GM23338 (cell line): ENCODE measurements at regions not wholly inside any gene's neighbourhood (a gene's known extent, or its start where the extent isn't known, plus 50 kb on each side); places are given as distances from the start of the nearest gene placed in this dataset.

Source experiments
- ATAC-seq: fragments of 200-7000 bp; cut with Tn5 transposase; 3 replicates; pipeline ENCODE4 v1.9.1; 2020
- DNase-seq: peaks from one replicate; pipeline ENCODE4 v3.0.0-alpha.2; 2015; ENCODE audit warnings: low spot score
- H2AFZ ChIP-seq: fragments of 200-600 bp; sonication (generic); 2 replicates; pipeline ENCODE4 v1.8.0; 2016; ENCODE audit warnings: antibody characterized with exemption, mild to moderate bottlenecking, moderate library complexity
- H3F3A ChIP-seq: fragments of 200-600 bp; sonication (generic); replicated peaks from 2 replicates; pipeline ENCODE4 v1.8.0; 2017; ENCODE audit warnings: antibody characterized with exemption, mixed run types, low read depth
- H3K27ac ChIP-seq: fragments of 200-600 bp; sonication (generic); 2 replicates; pipeline ENCODE4 v1.6.1; 2016; ENCODE audit warnings: low read depth
- H3K27me3 ChIP-seq: fragments of 200-600 bp; sonication (generic); 2 replicates; pipeline ENCODE4 v1.8.0; 2016; ENCODE audit warnings: mild to moderate bottlenecking, mixed run types, moderate library complexity; ENCODE audit not compliant: insufficient read depth
- H3K36me3 ChIP-seq: fragments of 200-600 bp; sonication (generic); 2 replicates; pipeline ENCODE4 v1.8.0; 2016; ENCODE audit warnings: mild to moderate bottlenecking; ENCODE audit not compliant: insufficient read depth
- H3K4me1 ChIP-seq: fragments of 200-600 bp; sonication (generic); 2 replicates; pipeline ENCODE4 v1.8.0; 2016; ENCODE audit warnings: mild to moderate bottlenecking, moderate library complexity; ENCODE audit not compliant: insufficient read depth
- H3K4me2 ChIP-seq: fragments of 200-600 bp; sonication (generic); 2 replicates; pipeline ENCODE4 v1.7.1; 2017; ENCODE audit warnings: mixed run types
- H3K4me3 ChIP-seq: fragments of 200-600 bp; sonication (generic); 2 replicates; pipeline ENCODE4 v1.6.1; 2016; ENCODE audit warnings: mixed run types
- H3K79me2 ChIP-seq: fragments of 200-600 bp; sonication (generic); replicated peaks from 2 replicates; pipeline ENCODE4 v1.8.0; 2017; ENCODE audit warnings: mild to moderate bottlenecking; ENCODE audit not compliant: insufficient read depth
- H3K9me2 ChIP-seq: fragments of 200-600 bp; sonication (generic); 2 replicates; pipeline ENCODE4 v1.8.0; 2017; ENCODE audit not compliant: insufficient read depth
- H4K20me1 ChIP-seq: fragments of 200-600 bp; sonication (generic); replicated peaks from 2 replicates; pipeline ENCODE4 v1.8.0; 2017; ENCODE audit warnings: mild to moderate bottlenecking; ENCODE audit not compliant: insufficient read depth
- H3K27ac Mint-ChIP-seq: 2 replicates; pipeline ENCODE4 v1.8.0; 2020; ENCODE audit warnings: inconsistent platforms, mild to moderate bottlenecking, moderate library complexity, mixed read lengths
- H3K27me3 Mint-ChIP-seq: 3 replicates; pipeline ENCODE4 v1.8.0; 2022; ENCODE audit warnings: low read depth, mild to moderate bottlenecking, moderate library complexity, mixed read lengths, inconsistent platforms; ENCODE audit not compliant: insufficient read depth, poor library complexity
- H3K36me3 Mint-ChIP-seq: 3 replicates; pipeline ENCODE4 v1.8.0; 2021; ENCODE audit warnings: low read depth, mild to moderate bottlenecking, inconsistent platforms, moderate library complexity, mixed read lengths
- H3K4me1 Mint-ChIP-seq: 3 replicates; pipeline ENCODE4 v1.8.0; 2020; ENCODE audit warnings: mild to moderate bottlenecking, inconsistent platforms, mixed read lengths
- H3K4me3 Mint-ChIP-seq: 3 replicates; pipeline ENCODE4 v1.8.0; 2021; ENCODE audit warnings: moderate library complexity, mild to moderate bottlenecking, inconsistent platforms, mixed read lengths
- H3K9me3 Mint-ChIP-seq: 3 replicates; pipeline ENCODE4 v1.8.0; 2020; ENCODE audit warnings: moderate library complexity, mild to moderate bottlenecking, inconsistent platforms, mixed read lengths
- CREB1 ChIP-seq: fragments of 250-450 bp; sonication (Bioruptor Pico); IDR thresholded peaks from 2 replicates; pipeline ENCODE4 v1.5.0; 2020; ENCODE audit warnings: low read depth, mild to moderate bottlenecking, moderate library complexity
- CTCF ChIP-seq, 2 experiments: fragments of 200-600 bp in 1 of 2; sonication (generic) in 1 of 2; conservative IDR thresholded peaks; 2 replicates each; pipeline versions ENCODE4 v1.5.1 to v1.6.1; 2016 to 2017; ENCODE audit warnings: antibody characterized with exemption in 2 of 2, low read depth in 2 of 2, mild to moderate bottlenecking in 2 of 2, moderate library complexity in 1 of 2
- ETS1 ChIP-seq: IDR thresholded peaks from 2 replicates; pipeline ENCODE4 v1.6.1; 2016; ENCODE audit warnings: antibody characterized with exemption
- EZH2 ChIP-seq: fragments of 200-600 bp; sonication (generic); IDR thresholded peaks from one replicate; pipeline ENCODE4 v1.8.0; 2017; ENCODE audit warnings: antibody characterized with exemption, mild to moderate bottlenecking, low read depth; ENCODE audit not compliant: unreplicated experiment
- EZH2phosphoT487 ChIP-seq: fragments of 200-600 bp; sonication (generic); IDR thresholded peaks from one replicate; pipeline ENCODE4 v1.8.1; 2018; ENCODE audit warnings: antibody characterized with exemption; ENCODE audit not compliant: unreplicated experiment
- JUNB ChIP-seq: IDR thresholded peaks from one replicate; pipeline ENCODE4 v1.6.1; 2016; ENCODE audit warnings: antibody characterized with exemption; ENCODE audit not compliant: unreplicated experiment
- NANOG ChIP-seq: IDR thresholded peaks from 2 replicates; pipeline ENCODE4 v1.6.1; 2016; ENCODE audit warnings: antibody characterized with exemption, borderline replicate concordance
- POLR2AphosphoS5 ChIP-seq: IDR thresholded peaks from 2 replicates; pipeline ENCODE4 v1.6.1; 2016; ENCODE audit warnings: antibody characterized with exemption, low read depth
- REST ChIP-seq: IDR thresholded peaks from one replicate; pipeline ENCODE4 v1.6.1; 2018; ENCODE audit warnings: antibody characterized with exemption; ENCODE audit not compliant: unreplicated experiment
- STAT1 ChIP-seq: IDR thresholded peaks from one replicate; pipeline ENCODE4 v1.6.1; 2016; ENCODE audit warnings: antibody characterized with exemption; ENCODE audit not compliant: unreplicated experiment
- ZNF114 ChIP-seq: fragments of 250-450 bp; sonication (Bioruptor Pico); IDR thresholded peaks from 2 replicates; pipeline ENCODE4 v1.5.0; 2020; ENCODE audit warnings: mild to moderate bottlenecking, moderate library complexity
- ZNF331 ChIP-seq: fragments of 250-450 bp; sonication (Bioruptor Pico); IDR thresholded peaks from 2 replicates; pipeline ENCODE4 v1.5.0; 2020; ENCODE audit warnings: low read depth, mild to moderate bottlenecking, moderate library complexity
- ZNF462 ChIP-seq: fragments of 250-450 bp; sonication (Bioruptor Pico); IDR thresholded peaks from 2 replicates; pipeline ENCODE4 v1.5.0; 2020; ENCODE audit warnings: mild to moderate bottlenecking, moderate library complexity

- Histone ChIP-seq H3K4me1 (no peaks in the 10 kb centered on the region), H2AFZ (no peak overlapping the region), H3K9me2 (peaks cover 11% of the 10 kb centered on the region; the same call in 1 of the 2 replicates), H3K36me3 (no peaks in the 10 kb centered on the region), H3K27ac (no peak overlapping the region), H3K4me3 (no peak overlapping the region), H3K27me3 (no peaks in the 10 kb centered on the region), H3F3A (no peaks in the 10 kb centered on the region), H4K20me1 (no peaks in the 10 kb centered on the region), H3K4me2 (no peak overlapping the region), H3K79me2 (no peaks in the 10 kb centered on the region)
- peaks cover 3% of the 10 kb centered on the region; the same call in 2 of the 3 replicates for H3K4me1 Mint-ChIP-seq
- H3K27ac Mint-ChIP-seq = no peak overlapping the region
- peak; percentile 53 for ATAC-seq
- H3K36me3 Mint-ChIP-seq = peaks cover 10% of the 10 kb centered on the region; the same call in 2 of the 3 replicates
- H3K27me3 Mint-ChIP-seq = no peaks in the 10 kb centered on the region
- no peak overlapping the region for H3K4me3 Mint-ChIP-seq
- peaks cover 10% of the 10 kb centered on the region for H3K9me3 Mint-ChIP-seq
- DNase-seq = peak; percentile 6
- TF ChIP-seq NANOG = no peak
- TF ChIP-seq EZH2 = no peak
- TF ChIP-seq ZNF462 (CRISPR knock-in tag) = no peak
- no peak for TF ChIP-seq ZNF331 (CRISPR knock-in tag)
- no peak for TF ChIP-seq JUNB
- no peak for TF ChIP-seq CREB1
- no peak for TF ChIP-seq ZNF114 (CRISPR knock-in tag)
- no peak for TF ChIP-seq POLR2AphosphoS5
- no peak for TF ChIP-seq CTCF (conservative IDR thresholded peaks at IDR 0.05; ENCODE audit: low read depth in 2 of 2)
- TF ChIP-seq REST = no peak
- TF ChIP-seq ETS1 = no peak
- TF ChIP-seq STAT1 = no peak
- TF ChIP-seq EZH2phosphoT487 = no peak
Observed at GRCh38 chr9:120289098-120289497, 290.9 kb downstream of the CDK5RAP2 start.
